ENCODE measurements at regions not wholly inside any gene's neighbourhood (a gene's known extent, or its start where the extent isn't known, plus 50 kb on each side); places are given as distances from the start of the nearest gene placed in this dataset.
A peak's percentile ranks its signal among the peaks of the same experiment; 100 is the strongest.

DNA sequence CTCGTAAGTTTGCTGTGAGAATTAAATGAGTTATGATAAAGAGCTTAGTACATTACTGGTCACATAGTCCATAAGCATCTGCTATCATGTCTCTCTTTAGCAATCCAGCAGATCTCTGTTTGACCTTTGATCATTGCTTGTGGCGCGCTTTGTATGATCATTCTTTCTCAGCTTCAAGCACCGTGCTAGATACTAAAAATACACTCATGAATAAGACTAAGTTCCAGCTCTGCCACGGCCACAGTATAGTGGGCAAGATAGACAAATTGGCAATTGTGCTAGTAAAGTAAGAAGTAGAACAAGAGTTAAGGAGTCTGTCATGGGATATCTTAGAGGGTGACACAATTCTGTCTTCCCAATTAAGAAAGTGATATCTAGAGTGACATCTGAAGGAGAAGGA is 75.2 kb upstream of the ADGRF1 start (continued):
- TF ChIP-seq, protein P1, sequence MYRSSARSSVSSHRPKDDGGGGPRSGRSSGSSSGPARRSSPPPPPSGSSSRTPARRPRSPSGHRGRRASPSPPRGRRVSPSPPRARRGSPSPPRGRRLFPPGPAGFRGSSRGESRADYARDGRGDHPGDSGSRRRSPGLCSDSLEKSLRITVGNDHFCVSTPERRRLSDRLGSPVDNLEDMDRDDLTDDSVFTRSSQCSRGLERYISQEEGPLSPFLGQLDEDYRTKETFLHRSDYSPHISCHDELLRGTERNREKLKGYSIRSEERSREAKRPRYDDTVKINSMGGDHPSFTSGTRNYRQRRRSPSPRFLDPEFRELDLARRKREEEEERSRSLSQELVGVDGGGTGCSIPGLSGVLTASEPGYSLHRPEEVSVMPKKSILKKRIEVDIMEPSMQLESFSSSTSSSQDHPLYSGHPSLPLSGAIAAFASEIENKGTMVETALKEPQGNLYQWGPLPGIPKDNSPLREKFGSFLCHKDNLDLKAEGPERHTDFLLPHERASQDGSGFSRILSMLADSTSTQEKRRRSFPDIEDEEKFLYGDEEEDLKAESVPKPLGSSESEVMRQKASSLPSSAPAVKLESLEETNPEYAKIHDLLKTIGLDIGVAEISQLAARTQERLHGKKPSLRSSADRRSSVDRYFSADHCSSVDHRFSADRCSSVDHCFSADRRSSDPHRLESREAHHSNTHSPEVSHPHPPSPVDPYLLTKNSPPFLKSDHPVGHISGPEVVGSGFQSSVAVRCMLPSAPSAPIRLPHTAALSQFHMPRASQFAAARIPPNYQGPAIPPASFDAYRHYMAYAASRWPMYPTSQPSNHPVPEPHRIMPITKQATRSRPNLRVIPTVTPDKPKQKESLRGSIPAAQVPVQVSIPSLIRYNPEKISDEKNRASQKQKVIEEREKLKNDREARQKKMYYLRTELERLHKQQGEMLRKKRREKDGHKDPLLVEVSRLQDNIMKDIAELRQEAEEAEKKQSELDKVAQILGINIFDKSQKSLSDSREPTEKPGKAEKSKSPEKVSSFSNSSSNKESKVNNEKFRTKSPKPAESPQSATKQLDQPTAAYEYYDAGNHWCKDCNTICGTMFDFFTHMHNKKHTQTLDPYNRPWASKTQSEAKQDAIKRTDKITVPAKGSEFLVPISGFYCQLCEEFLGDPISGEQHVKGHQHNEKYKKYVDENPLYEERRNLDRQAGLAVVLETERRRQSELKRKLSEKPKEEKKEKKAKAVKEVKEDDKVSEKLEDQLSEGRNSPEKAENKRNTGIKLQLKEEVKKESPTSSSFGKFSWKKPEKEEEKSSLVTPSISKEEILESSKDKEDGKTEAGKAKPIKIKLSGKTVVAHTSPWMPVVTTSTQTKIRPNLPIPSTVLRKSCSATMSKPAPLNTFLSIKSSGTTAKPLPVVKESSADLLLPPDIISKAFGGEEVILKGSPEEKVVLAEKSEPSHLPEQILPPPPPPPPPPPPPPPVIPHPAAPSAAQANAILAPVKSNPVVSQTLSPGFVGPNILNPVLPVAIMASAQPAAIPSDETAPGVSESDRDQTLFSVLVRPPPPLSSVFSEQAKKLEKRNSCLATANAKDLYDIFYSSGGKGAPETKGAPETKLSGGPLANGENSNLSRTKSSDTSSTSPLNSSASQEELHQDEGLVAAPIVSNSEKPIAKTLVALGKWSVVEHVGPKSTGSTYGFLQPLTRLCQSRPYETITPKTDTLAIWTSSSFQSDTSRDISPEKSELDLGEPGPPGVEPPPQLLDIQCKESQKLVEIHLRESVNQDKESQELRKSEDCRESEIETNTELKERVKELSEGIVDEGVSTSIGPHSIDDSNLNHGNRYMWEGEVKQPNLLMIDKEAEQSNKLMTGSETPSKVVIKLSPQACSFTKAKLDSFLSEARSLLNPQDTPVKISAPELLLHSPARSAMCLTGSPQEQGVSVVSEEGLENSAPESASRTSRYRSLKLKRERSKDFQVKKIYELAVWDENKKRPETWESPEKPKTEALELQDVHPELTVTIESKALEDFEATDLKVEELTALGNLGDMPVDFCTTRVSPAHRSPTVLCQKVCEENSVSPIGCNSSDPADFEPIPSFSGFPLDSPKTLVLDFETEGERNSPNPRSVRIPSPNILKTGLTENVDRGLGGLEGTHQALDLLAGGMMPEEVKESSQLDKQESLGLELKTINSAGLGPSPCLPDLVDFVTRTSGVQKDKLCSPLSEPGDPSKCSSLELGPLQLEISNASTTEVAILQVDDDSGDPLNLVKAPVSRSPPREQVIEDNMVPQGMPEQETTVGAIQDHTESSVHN (CRISPR knock-in tag; IDR thresholded peaks at IDR 0.05): no peak
- TF ChIP-seq BHLHE40 (IDR thresholded peaks at IDR 0.05; ENCODE audit: low read length) (no peak), SNRNP70 (IDR thresholded peaks at IDR 0.05; ENCODE audit: low read depth, low read length) (no peak), ZNF75D (CRISPR knock-in tag; IDR thresholded peaks at IDR 0.05; ENCODE audit: borderline replicate concordance) (no peak), GABPB1 (CRISPR knock-in tag; IDR thresholded peaks at IDR 0.05) (no peak), ZNF703 (CRISPR knock-in tag; IDR thresholded peaks at IDR 0.05; ENCODE audit: borderline replicate concordance) (no peak), ZNF263 (CRISPR knock-in tag; IDR thresholded peaks at IDR 0.05) (no peak), SKI (IDR thresholded peaks at IDR 0.05; ENCODE audit: partially characterized antibody) (no peak), ZNF619 (CRISPR knock-in tag; IDR thresholded peaks at IDR 0.05) (no peak)
- TF ChIP-seq, protein P2, sequence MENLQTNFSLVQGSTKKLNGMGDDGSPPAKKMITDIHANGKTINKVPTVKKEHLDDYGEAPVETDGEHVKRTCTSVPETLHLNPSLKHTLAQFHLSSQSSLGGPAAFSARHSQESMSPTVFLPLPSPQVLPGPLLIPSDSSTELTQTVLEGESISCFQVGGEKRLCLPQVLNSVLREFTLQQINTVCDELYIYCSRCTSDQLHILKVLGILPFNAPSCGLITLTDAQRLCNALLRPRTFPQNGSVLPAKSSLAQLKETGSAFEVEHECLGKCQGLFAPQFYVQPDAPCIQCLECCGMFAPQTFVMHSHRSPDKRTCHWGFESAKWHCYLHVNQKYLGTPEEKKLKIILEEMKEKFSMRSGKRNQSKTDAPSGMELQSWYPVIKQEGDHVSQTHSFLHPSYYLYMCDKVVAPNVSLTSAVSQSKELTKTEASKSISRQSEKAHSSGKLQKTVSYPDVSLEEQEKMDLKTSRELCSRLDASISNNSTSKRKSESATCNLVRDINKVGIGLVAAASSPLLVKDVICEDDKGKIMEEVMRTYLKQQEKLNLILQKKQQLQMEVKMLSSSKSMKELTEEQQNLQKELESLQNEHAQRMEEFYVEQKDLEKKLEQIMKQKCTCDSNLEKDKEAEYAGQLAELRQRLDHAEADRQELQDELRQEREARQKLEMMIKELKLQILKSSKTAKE (CRISPR knock-in tag; IDR thresholded peaks at IDR 0.05; ENCODE audit: borderline replicate concordance): no peak
- TF ChIP-seq, protein P3, sequence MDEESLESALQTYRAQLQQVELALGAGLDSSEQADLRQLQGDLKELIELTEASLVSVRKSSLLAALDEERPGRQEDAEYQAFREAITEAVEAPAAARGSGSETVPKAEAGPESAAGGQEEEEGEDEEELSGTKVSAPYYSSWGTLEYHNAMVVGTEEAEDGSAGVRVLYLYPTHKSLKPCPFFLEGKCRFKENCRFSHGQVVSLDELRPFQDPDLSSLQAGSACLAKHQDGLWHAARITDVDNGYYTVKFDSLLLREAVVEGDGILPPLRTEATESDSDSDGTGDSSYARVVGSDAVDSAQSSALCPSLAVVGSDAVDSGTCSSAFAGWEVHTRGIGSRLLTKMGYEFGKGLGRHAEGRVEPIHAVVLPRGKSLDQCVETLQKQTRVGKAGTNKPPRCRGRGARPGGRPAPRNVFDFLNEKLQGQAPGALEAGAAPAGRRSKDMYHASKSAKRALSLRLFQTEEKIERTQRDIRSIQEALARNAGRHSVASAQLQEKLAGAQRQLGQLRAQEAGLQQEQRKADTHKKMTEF (CRISPR knock-in tag; IDR thresholded peaks at IDR 0.05): peak; percentile 40; the same call in 1 of the 2 replicates
- TF ChIP-seq, protein P4, sequence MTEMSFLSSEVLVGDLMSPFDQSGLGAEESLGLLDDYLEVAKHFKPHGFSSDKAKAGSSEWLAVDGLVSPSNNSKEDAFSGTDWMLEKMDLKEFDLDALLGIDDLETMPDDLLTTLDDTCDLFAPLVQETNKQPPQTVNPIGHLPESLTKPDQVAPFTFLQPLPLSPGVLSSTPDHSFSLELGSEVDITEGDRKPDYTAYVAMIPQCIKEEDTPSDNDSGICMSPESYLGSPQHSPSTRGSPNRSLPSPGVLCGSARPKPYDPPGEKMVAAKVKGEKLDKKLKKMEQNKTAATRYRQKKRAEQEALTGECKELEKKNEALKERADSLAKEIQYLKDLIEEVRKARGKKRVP (CRISPR knock-in tag; IDR thresholded peaks at IDR 0.05): no peak
- TF ChIP-seq, protein P5, sequence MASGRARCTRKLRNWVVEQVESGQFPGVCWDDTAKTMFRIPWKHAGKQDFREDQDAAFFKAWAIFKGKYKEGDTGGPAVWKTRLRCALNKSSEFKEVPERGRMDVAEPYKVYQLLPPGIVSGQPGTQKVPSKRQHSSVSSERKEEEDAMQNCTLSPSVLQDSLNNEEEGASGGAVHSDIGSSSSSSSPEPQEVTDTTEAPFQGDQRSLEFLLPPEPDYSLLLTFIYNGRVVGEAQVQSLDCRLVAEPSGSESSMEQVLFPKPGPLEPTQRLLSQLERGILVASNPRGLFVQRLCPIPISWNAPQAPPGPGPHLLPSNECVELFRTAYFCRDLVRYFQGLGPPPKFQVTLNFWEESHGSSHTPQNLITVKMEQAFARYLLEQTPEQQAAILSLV (CRISPR knock-in tag; IDR thresholded peaks at IDR 0.05; ENCODE audit: borderline replicate concordance): no peak
- TF ChIP-seq, protein P6, sequence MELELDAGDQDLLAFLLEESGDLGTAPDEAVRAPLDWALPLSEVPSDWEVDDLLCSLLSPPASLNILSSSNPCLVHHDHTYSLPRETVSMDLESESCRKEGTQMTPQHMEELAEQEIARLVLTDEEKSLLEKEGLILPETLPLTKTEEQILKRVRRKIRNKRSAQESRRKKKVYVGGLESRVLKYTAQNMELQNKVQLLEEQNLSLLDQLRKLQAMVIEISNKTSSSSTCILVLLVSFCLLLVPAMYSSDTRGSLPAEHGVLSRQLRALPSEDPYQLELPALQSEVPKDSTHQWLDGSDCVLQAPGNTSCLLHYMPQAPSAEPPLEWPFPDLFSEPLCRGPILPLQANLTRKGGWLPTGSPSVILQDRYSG (CRISPR knock-in tag; IDR thresholded peaks at IDR 0.05): no peak
